ENCODE measurements at regions not wholly inside any gene's neighbourhood (a gene's known extent, or its start where the extent isn't known, plus 50 kb on each side); places are given as distances from the start of the nearest gene placed in this dataset.
A peak's percentile ranks its signal among the peaks of the same experiment; 100 is the strongest.

GRCh38 chr5:168073991-168074800, 217.2 kb upstream of the WWC1 start:
- intact Hi-C loops (cut with DNase I), result no loop called here

GRCh38 chr5:168075387-168075786, 216.1 kb upstream of the WWC1 start:
- Histone ChIP-seq H3K27ac (no peak overlapping the region), H3K4me1 (no peaks in the 10 kb centered on the region), H3K4me3 (no peak overlapping the region), H3K27me3 (no peaks in the 10 kb centered on the region), H3K36me3 (no peaks in the 10 kb centered on the region), H3K9me3 (no peaks in the 10 kb centered on the region)
- 73 to 82% methylated on average over 3 of the region's 3 CpGs for WGBS, 2 donors
- ATAC-seq (no peak), FAIRE-seq (no peak), DNase-seq (no peak)
- TF ChIP-seq CTCF (IDR thresholded peaks at IDR 0.05), result no peak
- intact Hi-C loops (cut with DNase I), result no loop called here

More at GRCh38 chr5:168073991-168074800, 217.2 kb upstream of the WWC1 start:
- Histone ChIP-seq H3K27ac (no peak overlapping the region), H3K4me3 (no peak overlapping the region), H3K9me3 (no peaks in the 10 kb centered on the region), H3K36me3 (no peaks in the 10 kb centered on the region), H3K4me1 (no peaks in the 10 kb centered on the region), H3K27me3 (no peaks in the 10 kb centered on the region)
- ATAC-seq (no peak), DNase-seq (no peak), FAIRE-seq (no peak)
- no peak for TF ChIP-seq CTCF (IDR thresholded peaks at IDR 0.05)
- 45 to 59% methylated on average over 9 of the region's 9 CpGs for WGBS, 2 donors

- no peaks in the 10 kb centered on the region for H3K4me1 ChIP-seq
- H3K4me3 ChIP-seq, result no peak overlapping the region
- H3K36me3 ChIP-seq, result no peaks in the 10 kb centered on the region
- ATAC-seq (no peak), FAIRE-seq (no peak), DNase-seq (peak in 1 of 6 donors; percentile 17)
- H3K27ac ChIP-seq, result no peak overlapping the region
- H3K9me3 ChIP-seq, result no peaks in the 10 kb centered on the region
- no peaks in the 10 kb centered on the region for H3K27me3 ChIP-seq
- no peak for TF ChIP-seq CTCF (IDR thresholded peaks at IDR 0.05)
- WGBS, 2 donors, result 43 to 44% methylated on average over 2 of the region's 2 CpGs
- intact Hi-C loops (cut with DNase I), result no loop called here
Observed at GRCh38 chr5:168076561-168076991, 214.9 kb upstream of the WWC1 start.

GRCh38 chr5:168085261-168086031, 206.0 kb upstream of the WWC1 start:
- intact Hi-C loops (cut with DNase I), result no loop called here
- no peaks in the 10 kb centered on the region for H3K9me3 ChIP-seq
- DNase-seq (no peak), ATAC-seq (peak in 2 of 4 donors; percentile 33 to 58), FAIRE-seq (no peak)
- 58 to 62% methylated on average over 9 of the region's 9 CpGs for WGBS, 2 donors
- H3K4me3 ChIP-seq, result no peak overlapping the region
- H3K4me1 ChIP-seq, result no peaks in the 10 kb centered on the region
- no peak overlapping the region for H3K27ac ChIP-seq
- no peak for TF ChIP-seq CTCF (IDR thresholded peaks at IDR 0.05)
- no peaks in the 10 kb centered on the region for H3K27me3 ChIP-seq
- H3K36me3 ChIP-seq, result no peaks in the 10 kb centered on the region

Measured in pancreas (tissue), 10 donors.